ENCODE measurements at regions not wholly inside any gene's neighbourhood (a gene's known extent, or its start where the extent isn't known, plus 50 kb on each side); places are given as distances from the start of the nearest gene placed in this dataset.

GRCh38 chr4:115671581-115671980 is 558.2 kb upstream of the NDST4 start:
- TF ChIP-seq, protein P1, sequence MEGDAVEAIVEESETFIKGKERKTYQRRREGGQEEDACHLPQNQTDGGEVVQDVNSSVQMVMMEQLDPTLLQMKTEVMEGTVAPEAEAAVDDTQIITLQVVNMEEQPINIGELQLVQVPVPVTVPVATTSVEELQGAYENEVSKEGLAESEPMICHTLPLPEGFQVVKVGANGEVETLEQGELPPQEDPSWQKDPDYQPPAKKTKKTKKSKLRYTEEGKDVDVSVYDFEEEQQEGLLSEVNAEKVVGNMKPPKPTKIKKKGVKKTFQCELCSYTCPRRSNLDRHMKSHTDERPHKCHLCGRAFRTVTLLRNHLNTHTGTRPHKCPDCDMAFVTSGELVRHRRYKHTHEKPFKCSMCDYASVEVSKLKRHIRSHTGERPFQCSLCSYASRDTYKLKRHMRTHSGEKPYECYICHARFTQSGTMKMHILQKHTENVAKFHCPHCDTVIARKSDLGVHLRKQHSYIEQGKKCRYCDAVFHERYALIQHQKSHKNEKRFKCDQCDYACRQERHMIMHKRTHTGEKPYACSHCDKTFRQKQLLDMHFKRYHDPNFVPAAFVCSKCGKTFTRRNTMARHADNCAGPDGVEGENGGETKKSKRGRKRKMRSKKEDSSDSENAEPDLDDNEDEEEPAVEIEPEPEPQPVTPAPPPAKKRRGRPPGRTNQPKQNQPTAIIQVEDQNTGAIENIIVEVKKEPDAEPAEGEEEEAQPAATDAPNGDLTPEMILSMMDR (IDR thresholded peaks at IDR 0.05; ENCODE audit: extremely low read depth, low read depth, low read length), result no peak
- Histone ChIP-seq H3K9me3 (ENCODE audit: low read depth, low read length) (no peaks in the 10 kb centered on the region), H3K4me2 (ENCODE audit: insufficient read depth, low read length) (no peak overlapping the region), H3K79me2 (ENCODE audit: insufficient read depth, low read length) (no peaks in the 10 kb centered on the region), H3K27ac (ENCODE audit: low read depth, low read length) (no peak overlapping the region), H3K36me3 (ENCODE audit: insufficient read depth, low read length) (no peaks in the 10 kb centered on the region), H2AFZ (ENCODE audit: low read length) (no peak overlapping the region), H3K4me1 (ENCODE audit: insufficient read depth, low read length) (no peaks in the 10 kb centered on the region), H3K27me3 (ENCODE audit: insufficient read depth, low read length) (no peaks in the 10 kb centered on the region), H3K4me3 (ENCODE audit: insufficient read depth, low read length) (no peak overlapping the region), H4K20me1 (ENCODE audit: insufficient read depth, low read length) (no peaks in the 10 kb centered on the region)
- DNase-seq (ENCODE audit: insufficient read length, low spot score, missing footprints), result no peak

GRCh38 chr4:115670930-115671329 is 557.5 kb upstream of the NDST4 start:
- H3K4me1 ChIP-seq (ENCODE audit: insufficient read depth, low read length), result no peaks in the 10 kb centered on the region
- TF ChIP-seq, protein P1 (IDR thresholded peaks at IDR 0.05; ENCODE audit: extremely low read depth, low read depth, low read length), result no peak
- H3K79me2 ChIP-seq (ENCODE audit: insufficient read depth, low read length), result no peaks in the 10 kb centered on the region

GRCh38 chr4:115668396-115668795 is 555.0 kb upstream of the NDST4 start:
- Histone ChIP-seq H3K27ac (ENCODE audit: low read depth, low read length) (no peak overlapping the region), H4K20me1 (ENCODE audit: insufficient read depth, low read length) (no peaks in the 10 kb centered on the region), H3K4me2 (ENCODE audit: insufficient read depth, low read length) (no peak overlapping the region), H3K79me2 (ENCODE audit: insufficient read depth, low read length) (no peaks in the 10 kb centered on the region), H3K36me3 (ENCODE audit: insufficient read depth, low read length) (no peaks in the 10 kb centered on the region), H3K4me3 (ENCODE audit: insufficient read depth, low read length) (no peak overlapping the region), H3K27me3 (ENCODE audit: insufficient read depth, low read length) (no peaks in the 10 kb centered on the region), H3K4me1 (ENCODE audit: insufficient read depth, low read length) (no peaks in the 10 kb centered on the region), H3K9me3 (ENCODE audit: low read depth, low read length) (no peaks in the 10 kb centered on the region), H2AFZ (ENCODE audit: low read length) (no peak overlapping the region)
- no peak for DNase-seq (ENCODE audit: insufficient read length, low spot score, missing footprints)
- TF ChIP-seq, protein P1 (IDR thresholded peaks at IDR 0.05; ENCODE audit: extremely low read depth, low read depth, low read length), result no peak

More at GRCh38 chr4:115670930-115671329, 557.5 kb upstream of the NDST4 start:
- no peak overlapping the region for H3K4me3 ChIP-seq (ENCODE audit: insufficient read depth, low read length)
- H3K27ac ChIP-seq (ENCODE audit: low read depth, low read length), result no peak overlapping the region
- H3K9me3 ChIP-seq (ENCODE audit: low read depth, low read length), result no peaks in the 10 kb centered on the region
- H3K36me3 ChIP-seq (ENCODE audit: insufficient read depth, low read length), result no peaks in the 10 kb centered on the region
- no peaks in the 10 kb centered on the region for H3K27me3 ChIP-seq (ENCODE audit: insufficient read depth, low read length)
- no peaks in the 10 kb centered on the region for H4K20me1 ChIP-seq (ENCODE audit: insufficient read depth, low read length)
- H3K4me2 ChIP-seq (ENCODE audit: insufficient read depth, low read length), result no peak overlapping the region
- H2AFZ ChIP-seq (ENCODE audit: low read length), result no peak overlapping the region
- DNase-seq (ENCODE audit: insufficient read length, low spot score, missing footprints), result no peak

GRCh38 chr4:115664285-115664684 is 550.9 kb upstream of the NDST4 start:
- Histone ChIP-seq H3K9me3 (ENCODE audit: low read depth, low read length) (no peaks in the 10 kb centered on the region), H3K36me3 (ENCODE audit: insufficient read depth, low read length) (no peaks in the 10 kb centered on the region), H3K4me1 (ENCODE audit: insufficient read depth, low read length) (no peaks in the 10 kb centered on the region)

More at GRCh38 chr4:115664285-115664684, 550.9 kb upstream of the NDST4 start:
- Histone ChIP-seq H4K20me1 (ENCODE audit: insufficient read depth, low read length) (no peaks in the 10 kb centered on the region), H3K27ac (ENCODE audit: low read depth, low read length) (no peak overlapping the region), H3K4me2 (ENCODE audit: insufficient read depth, low read length) (no peak overlapping the region), H3K4me3 (ENCODE audit: insufficient read depth, low read length) (no peak overlapping the region), H3K27me3 (ENCODE audit: insufficient read depth, low read length) (no peaks in the 10 kb centered on the region), H3K79me2 (ENCODE audit: insufficient read depth, low read length) (no peaks in the 10 kb centered on the region), H2AFZ (ENCODE audit: low read length) (no peak overlapping the region)
- TF ChIP-seq, protein P1 (IDR thresholded peaks at IDR 0.05; ENCODE audit: extremely low read depth, low read depth, low read length), result no peak
- no peak for DNase-seq (ENCODE audit: insufficient read length, low spot score, missing footprints)

All from osteoblast (primary cell).